GM19467 (cell line): ENCODE measurements at regions not wholly inside any gene's neighbourhood (a gene's known extent, or its start where the extent isn't known, plus 50 kb on each side); places are given as distances from the start of the nearest gene placed in this dataset.
"Not testable (repeated sequence)": the region's sequence is repeated elsewhere in the genome, so short reads cannot be mapped to it uniquely, and the experiment has no call there.

Experiments used
- ATAC-seq: cut with Tn5 transposase; IDR thresholded peaks from one replicate; pipeline ENCODE4 v1.9.1; 2021; ENCODE audit warnings: mild to moderate bottlenecking, moderate library complexity; ENCODE audit not compliant: unreplicated experiment

DNA sequence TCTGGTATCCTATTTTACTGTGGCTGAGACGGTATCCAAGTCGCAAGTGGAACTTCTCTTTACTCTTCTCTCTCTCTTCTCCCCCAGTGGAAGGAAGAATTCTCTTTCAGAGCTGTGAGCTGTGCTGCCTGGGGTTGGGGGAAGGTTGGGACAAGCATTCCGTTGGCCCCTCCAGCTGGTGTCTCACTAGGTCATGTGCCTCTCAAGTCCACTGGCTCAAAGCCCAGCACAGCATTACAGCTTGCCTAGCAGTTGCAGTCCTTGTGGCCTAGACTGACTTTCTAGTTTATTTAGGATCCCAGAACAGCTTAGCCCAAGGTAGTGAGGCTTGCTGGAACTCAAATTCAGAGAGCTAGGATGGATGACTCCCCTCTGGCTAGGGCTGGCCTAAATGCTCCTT is 76.1 kb upstream of the SPATA16 start:
- ATAC-seq, result no peak

DNA sequence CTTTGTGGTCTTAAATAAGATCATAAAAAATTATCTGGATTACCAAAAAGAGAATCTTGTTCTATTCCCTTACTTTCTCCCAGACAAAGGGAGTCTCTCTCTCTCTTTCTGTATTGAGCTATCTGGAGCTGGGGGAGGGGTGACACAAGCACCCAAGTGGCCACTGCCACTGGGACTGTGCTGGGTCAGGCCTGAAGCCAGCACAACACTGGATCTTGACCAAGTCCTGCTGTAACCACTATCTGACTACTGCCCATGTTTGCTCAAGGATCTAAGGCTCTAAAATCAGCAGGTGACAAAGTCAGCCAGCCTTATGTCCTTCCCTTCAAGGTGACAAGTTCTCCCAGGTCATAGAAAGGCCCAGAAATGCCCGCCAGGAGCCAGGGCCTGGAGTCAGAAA is 75.0 kb upstream of the SPATA16 start:
- no peak for ATAC-seq

GRCh38 chr3:173214576-173214975 is 73.5 kb upstream of the SPATA16 start:
- ATAC-seq, result no peak

DNA sequence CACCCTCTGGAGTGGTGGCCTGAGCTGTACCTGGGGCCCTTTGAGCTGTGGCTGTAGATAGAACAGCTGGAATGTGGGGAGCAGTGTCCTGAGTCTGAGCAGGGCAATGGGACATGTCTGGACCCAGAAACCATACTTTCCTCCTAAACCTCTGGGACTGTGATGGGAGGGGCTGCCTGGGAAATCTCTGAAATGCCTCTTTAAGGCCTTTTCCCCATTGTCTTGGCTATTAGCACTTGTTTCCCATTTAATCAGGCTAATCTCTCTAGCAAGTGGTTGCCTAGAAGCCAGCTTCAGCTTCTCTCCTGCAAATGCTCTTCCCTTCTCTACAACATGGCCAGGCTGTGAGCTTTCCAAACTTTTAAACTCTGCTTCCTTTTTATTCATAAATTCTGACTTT is 58.5 kb upstream of the SPATA16 start:
- ATAC-seq, result no peak

- not testable (repeated sequence) for ATAC-seq
Observed at GRCh38 chr3:173194868-173195267, 53.8 kb upstream of the SPATA16 start.

DNA sequence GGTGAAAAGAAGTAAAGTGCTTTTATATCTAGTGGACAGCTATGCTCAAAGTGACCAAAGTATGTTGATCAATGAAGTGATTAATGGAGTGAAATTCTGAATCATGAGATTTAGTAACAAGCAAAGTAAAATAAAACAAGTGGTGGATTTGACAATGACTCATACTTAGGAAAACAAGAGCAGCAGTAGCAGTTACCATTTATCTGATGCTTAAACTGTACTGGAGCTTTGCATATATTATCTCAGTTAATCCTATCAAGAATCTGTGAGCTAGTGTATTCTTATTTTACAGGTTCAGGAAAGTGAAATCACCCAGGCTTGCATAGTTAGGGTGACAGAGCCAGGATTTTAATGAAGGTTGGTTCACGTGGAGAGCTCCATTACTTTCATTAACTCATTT is 50.6 kb upstream of the SPATA16 start:
- no peak for ATAC-seq
